ENCODE measurements at regions not wholly inside any gene's neighbourhood (a gene's known extent, or its start where the extent isn't known, plus 50 kb on each side); places are given as distances from the start of the nearest gene placed in this dataset.
A peak's percentile ranks its signal among the peaks of the same experiment; 100 is the strongest.

GRCh38 chr3:106811376-106811775 lies 565.9 kb upstream of the CCDC54 start:
- WGBS, 2 donors: 56 to 60% methylated on average over 3 of the region's 3 CpGs
- DNase-seq: no peak

GRCh38 chr3:106813742-106814141 lies 563.5 kb upstream of the CCDC54 start:
- 57 to 65% methylated on average over 3 of the region's 3 CpGs for WGBS, 2 donors
- H3K27me3 ChIP-seq: no peaks in the 10 kb centered on the region
- no peak for ATAC-seq (ENCODE audit: low FRiP score in 2 of 2)
- no peak for DNase-seq
- H3K4me3 ChIP-seq: no peak overlapping the region
- no peaks in the 10 kb centered on the region for H3K36me3 ChIP-seq
- no peaks in the 10 kb centered on the region for H3K4me1 ChIP-seq
- H3K27ac ChIP-seq: no peak overlapping the region
- no peaks in the 10 kb centered on the region for H3K9me3 ChIP-seq
- TF ChIP-seq POLR2AphosphoS5 (IDR thresholded peaks at IDR 0.05) (no peak), CTCF (IDR thresholded peaks at IDR 0.05) (no peak), POLR2A (IDR thresholded peaks at IDR 0.05) (no peak), EP300 (IDR thresholded peaks at IDR 0.05) (no peak)

More at GRCh38 chr3:106811376-106811775, 565.9 kb upstream of the CCDC54 start:
- ATAC-seq (ENCODE audit: low FRiP score in 2 of 2): no peak
- no peaks in the 10 kb centered on the region for H3K4me1 ChIP-seq
- TF ChIP-seq POLR2AphosphoS5 (IDR thresholded peaks at IDR 0.05): no peak
- no peak for TF ChIP-seq CTCF (IDR thresholded peaks at IDR 0.05)
- TF ChIP-seq POLR2A (IDR thresholded peaks at IDR 0.05): no peak
- TF ChIP-seq EP300 (IDR thresholded peaks at IDR 0.05): no peak
- H3K4me3 ChIP-seq: no peak overlapping the region
- no peak overlapping the region for H3K27ac ChIP-seq
- H3K36me3 ChIP-seq: no peaks in the 10 kb centered on the region
- H3K9me3 ChIP-seq: no peaks in the 10 kb centered on the region
- H3K27me3 ChIP-seq: no peaks in the 10 kb centered on the region

- DNase-seq (no peak), ATAC-seq (ENCODE audit: low FRiP score in 2 of 2) (peak in 1 of 2 donors; percentile 36)
- WGBS, 2 donors: 80 to 93% methylated on average over 1 of the region's 1 CpG
Observed at GRCh38 chr3:106814231-106814630, 563.0 kb upstream of the CCDC54 start.

GRCh38 chr3:106816838-106817237 lies 560.4 kb upstream of the CCDC54 start:
- ATAC-seq (ENCODE audit: low FRiP score in 2 of 2) (no peak), DNase-seq (no peak)
- Histone ChIP-seq H3K27me3 (no peaks in the 10 kb centered on the region), H3K27ac (no peak overlapping the region), H3K4me1 (no peaks in the 10 kb centered on the region), H3K4me3 (no peak overlapping the region), H3K36me3 (no peaks in the 10 kb centered on the region), H3K9me3 (no peaks in the 10 kb centered on the region)
- whole genome bisulfite sequencing, 2 donors: 60 to 67% methylated on average over 2 of the region's 2 CpGs
- TF ChIP-seq EP300 (IDR thresholded peaks at IDR 0.05): no peak
- no peak for TF ChIP-seq CTCF (IDR thresholded peaks at IDR 0.05)
- no peak for TF ChIP-seq POLR2AphosphoS5 (IDR thresholded peaks at IDR 0.05)
- TF ChIP-seq POLR2A (IDR thresholded peaks at IDR 0.05): no peak

More at GRCh38 chr3:106814231-106814630, 563.0 kb upstream of the CCDC54 start:
- TF ChIP-seq POLR2A (IDR thresholded peaks at IDR 0.05) (no peak), CTCF (IDR thresholded peaks at IDR 0.05) (no peak), POLR2AphosphoS5 (IDR thresholded peaks at IDR 0.05) (no peak), EP300 (IDR thresholded peaks at IDR 0.05) (no peak)
- Histone ChIP-seq H3K4me1 (no peaks in the 10 kb centered on the region), H3K27ac (no peak overlapping the region), H3K4me3 (no peak overlapping the region), H3K9me3 (no peaks in the 10 kb centered on the region), H3K27me3 (no peaks in the 10 kb centered on the region), H3K36me3 (no peaks in the 10 kb centered on the region)

- no peak overlapping the region for H3K27ac ChIP-seq
- no peaks in the 10 kb centered on the region for H3K36me3 ChIP-seq
- no peaks in the 10 kb centered on the region for H3K4me1 ChIP-seq
- no peak for TF ChIP-seq POLR2AphosphoS5 (IDR thresholded peaks at IDR 0.05)
- TF ChIP-seq EP300 (IDR thresholded peaks at IDR 0.05): no peak
- no peak for TF ChIP-seq POLR2A (IDR thresholded peaks at IDR 0.05)
- TF ChIP-seq CTCF (IDR thresholded peaks at IDR 0.05): no peak
- no peaks in the 10 kb centered on the region for H3K27me3 ChIP-seq
- 67 to 74% methylated on average over 5 of the region's 5 CpGs for WGBS, 2 donors
- no peaks in the 10 kb centered on the region for H3K9me3 ChIP-seq
- no peak for ATAC-seq (ENCODE audit: low FRiP score in 2 of 2)
- no peak for DNase-seq
- no peak overlapping the region for H3K4me3 ChIP-seq
Observed at GRCh38 chr3:106817706-106818105, 559.5 kb upstream of the CCDC54 start.

All from upper lobe of left lung (tissue), 6 donors.